Mucosa of descending colon (tissue), 3 donors: ENCODE measurements at regions not wholly inside any gene's neighbourhood (a gene's known extent, or its start where the extent isn't known, plus 50 kb on each side); places are given as distances from the start of the nearest gene placed in this dataset.

Source experiments
- ATAC-seq: fragments of 200-7000 bp; cut with Tn5 transposase; one replicate; pipeline ENCODE4 v1.9.1; 2020; ENCODE audit warnings: mild to moderate bottlenecking, moderate library complexity
- DNase-seq, 3 donors: peaks; one replicate each; pipeline ENCODE4 v3.0.0-alpha.2; 2020
- H3K36me3 ChIP-seq: fragments of 200-600 bp; one replicate; pipeline ENCODE4 v1.8.0; 2021; ENCODE audit warnings: low read depth, mild to moderate bottlenecking
- H3K4me1 ChIP-seq: fragments of 200-600 bp; one replicate; pipeline ENCODE4 v1.8.0; 2021; ENCODE audit warnings: low read depth, mild to moderate bottlenecking
- H3K4me3 ChIP-seq: fragments of 200-600 bp; one replicate; pipeline ENCODE4 v1.8.0; 2021; ENCODE audit warnings: mild to moderate bottlenecking
- H3K9me3 ChIP-seq: fragments of 200-600 bp; one replicate; pipeline ENCODE4 v1.8.0; 2021; ENCODE audit warnings: mild to moderate bottlenecking
- CTCF ChIP-seq: fragments of 200-600 bp; IDR thresholded peaks from one replicate; pipeline ENCODE4 v1.8.0; 2022; ENCODE audit warnings: antibody characterized with exemption, mild to moderate bottlenecking
- intact Hi-C, 2 donors: fragments of 100-400 bp; cut with DNase I in 1 of 2; cut with micrococcal nuclease in 1 of 2; formaldehyde crosslinking; loops; one replicate each; pipeline versions ENCODE4 v1.11.0 to v1.11.1; 2022; cut with DNase I, micrococcal nuclease
- donor health status: DM: no; HTN: no; CAD: no; lungs with moderate emphysema.
- donor health status: DM: no; HTN: no; CAD: no.
- donor health status: DM: no; HTN: yes; CAD: no.

GRCh38 chr2:234686088-234686890, 189.4 kb upstream of the ARL4C start:
- no peak for TF ChIP-seq CTCF
- H3K4me3 ChIP-seq, result no peak overlapping the region

GRCh38 chr2:234684466-234684865, 187.6 kb upstream of the ARL4C start:
- TF ChIP-seq CTCF, result no peak
- H3K36me3 ChIP-seq, result no peaks in the 10 kb centered on the region
- no peak for DNase-seq
- no peak overlapping the region for H3K4me3 ChIP-seq
- ATAC-seq, result no peak
- no peaks in the 10 kb centered on the region for H3K4me1 ChIP-seq
- intact Hi-C loops, result no loop called here
- H3K9me3 ChIP-seq, result no peaks in the 10 kb centered on the region

More at GRCh38 chr2:234686088-234686890, 189.4 kb upstream of the ARL4C start:
- no peak for DNase-seq
- intact Hi-C loops, result no loop called here
- ATAC-seq, result no peak
- Histone ChIP-seq H3K36me3 (no peaks in the 10 kb centered on the region), H3K4me1 (no peaks in the 10 kb centered on the region), H3K9me3 (no peaks in the 10 kb centered on the region)

GRCh38 chr2:234683950-234684349, 187.1 kb upstream of the ARL4C start:
- Histone ChIP-seq H3K4me1 (no peaks in the 10 kb centered on the region), H3K9me3 (no peaks in the 10 kb centered on the region), H3K36me3 (no peaks in the 10 kb centered on the region), H3K4me3 (no peak overlapping the region)
- no peak for DNase-seq
- no peak for TF ChIP-seq CTCF
- intact Hi-C loops, result no loop called here
- ATAC-seq, result no peak

GRCh38 chr2:234682492-234683228, 185.8 kb upstream of the ARL4C start:
- intact Hi-C loops, result no loop called here
- TF ChIP-seq CTCF, result no peak
- DNase-seq (no peak), ATAC-seq (no peak)
- Histone ChIP-seq H3K36me3 (no peaks in the 10 kb centered on the region), H3K4me3 (no peak overlapping the region), H3K9me3 (no peaks in the 10 kb centered on the region), H3K4me1 (no peaks in the 10 kb centered on the region)

GRCh38 chr2:234680688-234681619, 184.1 kb upstream of the ARL4C start:
- H3K36me3 ChIP-seq, result no peaks in the 10 kb centered on the region
- DNase-seq (no peak), ATAC-seq (no peak)
- no peaks in the 10 kb centered on the region for H3K4me1 ChIP-seq
- intact Hi-C loops, result no loop called here
- H3K4me3 ChIP-seq, result no peak overlapping the region
- TF ChIP-seq CTCF, result no peak
- no peaks in the 10 kb centered on the region for H3K9me3 ChIP-seq
